Endothelial cell of umbilical vein (primary cell): ENCODE measurements at regions not wholly inside any gene's neighbourhood (a gene's known extent, or its start where the extent isn't known, plus 50 kb on each side); places are given as distances from the start of the nearest gene placed in this dataset.

Source experiments
- BruUV-seq: library from RNA; stranded (reverse); fragments of 400-500 nt; replicated peaks from 2 replicates; lab custom pipeline; 2021; lab: Mats Ljungman, UMichigan
- CTCF ChIA-PET: fragments of 300-600, 350-600 bp; sonication (Branson Sonifier 250); formaldehyde crosslinking; loops from one replicate; lab custom pipeline; 2021; ENCODE audit warnings: antibody characterized with exemption, inconsistent platforms; lab: Charles Lee
- POLR2A ChIA-PET: fragments of 300-600, 350-600 bp; sonication (Branson Sonifier 250); formaldehyde crosslinking; loops from one replicate; lab custom pipeline; 2021; ENCODE audit warnings: antibody characterized with exemption, inconsistent platforms; lab: Charles Lee
- DNase-seq: peaks from one replicate; pipeline ENCODE4 v3.0.0-alpha.2; 2011; ENCODE audit warnings: low read depth, low spot score
- FAIRE-seq: peaks from 2 replicates; lab custom pipeline; 2011; peaks lifted over from hg19 to GRCh38; lab: Jason Lieb, UNC
- H2AFZ ChIP-seq: 2 replicates; pipeline ENCODE4 v1.6.0; 2012; ENCODE audit warnings: low read depth, low read length, control low read depth, inconsistent platforms
- H3K27ac ChIP-seq: 2 replicates; pipeline ENCODE4 v1.5.1; 2011; ENCODE audit warnings: low read depth, mild to moderate bottlenecking, control low read depth, low read length, moderate library complexity; ENCODE audit not compliant: insufficient read depth
- H3K27me3 ChIP-seq, 2 experiments: 2 replicates each; pipeline versions ENCODE4 v1.6.0 to v1.6.1; 2011; ENCODE audit warnings: low read length in 2 of 2, mixed read lengths in 1 of 2; ENCODE audit not compliant: control insufficient read depth in 2 of 2, insufficient read depth in 2 of 2
- H3K36me3 ChIP-seq, 2 experiments: 2 replicates in 1 of 2; 3 replicates in 1 of 2; pipeline ENCODE4 v1.5.1; 2011; ENCODE audit warnings: low read length in 2 of 2, mild to moderate bottlenecking in 1 of 2, moderate library complexity in 1 of 2; ENCODE audit not compliant: control insufficient read depth in 2 of 2, insufficient read depth in 2 of 2; ENCODE audit errors: extremely low read depth in 1 of 2
- H3K4me1 ChIP-seq: 3 replicates; pipeline ENCODE4 v1.5.1; 2011; ENCODE audit warnings: mild to moderate bottlenecking, low read length; ENCODE audit not compliant: control insufficient read depth, insufficient read depth; ENCODE audit errors: extremely low read depth
- H3K4me2 ChIP-seq: 2 replicates; pipeline ENCODE4 v1.6.1; 2011; ENCODE audit warnings: low read length, control low read depth, mixed read lengths; ENCODE audit not compliant: insufficient read depth
- H3K4me3 ChIP-seq, 3 experiments: fragments of 200-600 bp in 1 of 3; sonication (generic), shearing (Covaris generic) in 1 of 3; replicated peaks in 1 of 3; 2 replicates each; pipeline ENCODE4 v1.5.1; 2011 to 2016; ENCODE audit warnings: control low read depth in 3 of 3, low read length in 3 of 3, mild to moderate bottlenecking in 2 of 3, inconsistent platforms in 1 of 3, low read depth in 1 of 3, moderate library complexity in 1 of 3; ENCODE audit not compliant: insufficient read depth in 1 of 3
- H3K79me2 ChIP-seq: 2 replicates; pipeline ENCODE4 v1.6.0; 2012; ENCODE audit warnings: low read length, inconsistent platforms; ENCODE audit not compliant: control insufficient read depth, insufficient read depth
- H3K9ac ChIP-seq: replicated peaks from 2 replicates; pipeline ENCODE3; 2011; ENCODE audit warnings: low read length, control low read depth; ENCODE audit not compliant: insufficient read depth; ENCODE audit errors: extremely low read depth
- H3K9me1 ChIP-seq: replicated peaks from 3 replicates; pipeline ENCODE4 v1.6.0; 2011; ENCODE audit warnings: mild to moderate bottlenecking, low read length; ENCODE audit not compliant: control insufficient read depth, insufficient read depth; ENCODE audit errors: extremely low read depth
- H3K9me3 ChIP-seq: replicated peaks from 2 replicates; pipeline ENCODE4 v1.5.1; 2012; ENCODE audit warnings: low read length, inconsistent platforms; ENCODE audit not compliant: control insufficient read depth, insufficient read depth
- H4K20me1 ChIP-seq: replicated peaks from 2 replicates; pipeline ENCODE3; 2011; ENCODE audit warnings: mild to moderate bottlenecking, low read length; ENCODE audit not compliant: control insufficient read depth, insufficient read depth; ENCODE audit errors: extremely low read depth
- CTCF ChIP-seq, 2 donors: IDR thresholded peaks; 1 replicate in 1 of 2; 2 replicates in 1 of 2; pipeline ENCODE4 v1.5.1; 2011; ENCODE audit warnings: low read length in 2 of 2, mild to moderate bottlenecking in 2 of 2, moderate library complexity in 2 of 2, control low read depth in 1 of 2, inconsistent platforms in 1 of 2, low read depth in 1 of 2; ENCODE audit not compliant: insufficient read depth in 1 of 2; ENCODE audit errors: extremely low read depth in 1 of 2
- EZH2 ChIP-seq: IDR thresholded peaks from 2 replicates; pipeline ENCODE4 v1.6.1; 2012; ENCODE audit warnings: borderline replicate concordance, low read depth, mild to moderate bottlenecking, moderate library complexity, low read length, inconsistent platforms; ENCODE audit not compliant: severe bottlenecking
- FOS ChIP-seq: IDR thresholded peaks from 2 replicates; pipeline ENCODE4 v1.6.1; 2011; ENCODE audit warnings: mild to moderate bottlenecking, low read length, moderate library complexity, borderline replicate concordance; ENCODE audit not compliant: insufficient read depth
- GATA2 ChIP-seq: IDR thresholded peaks from 2 replicates; pipeline ENCODE4 v1.7.0; 2011; ENCODE audit warnings: low read depth, mild to moderate bottlenecking, moderate library complexity, mixed read lengths, low read length; ENCODE audit not compliant: insufficient read length, insufficient read depth
- JUN ChIP-seq: IDR thresholded peaks from 2 replicates; pipeline ENCODE4 v1.6.1; 2011; ENCODE audit warnings: borderline replicate concordance, low read depth; ENCODE audit not compliant: insufficient read length, insufficient read depth
- MAX ChIP-seq: IDR thresholded peaks from 2 replicates; pipeline ENCODE4 v1.6.1; 2011; ENCODE audit not compliant: insufficient read depth, insufficient read length
- MYC ChIP-seq: IDR thresholded peaks from one replicate; pipeline ENCODE4 v1.6.1; 2011; ENCODE audit warnings: mild to moderate bottlenecking, low read depth, low read length
- POLR2A ChIP-seq: IDR thresholded peaks from 2 replicates; pipeline ENCODE4 v1.6.1; 2012; ENCODE audit warnings: low read depth, mild to moderate bottlenecking, control low read depth, low read length
- POLR2AphosphoS5 ChIP-seq: IDR thresholded peaks from 2 replicates; pipeline ENCODE4 v1.6.1; 2012; ENCODE audit warnings: low read depth, mild to moderate bottlenecking, control low read depth, low read length, moderate library complexity; ENCODE audit not compliant: insufficient read depth
- dilution Hi-C: fragments of 300-500 bp; cut with MboI; formaldehyde crosslinking; loops from one replicate; pipeline ENCODE4 v1.15.0; 2019; ENCODE audit warnings: low sequenced_read_pairs; ENCODE audit not compliant: extremely low pct_ligation_motif_present
- intact Hi-C: fragments of 100-400 bp; cut with micrococcal nuclease; formaldehyde crosslinking; loops from one replicate; pipeline ENCODE4 v1.10.0; 2022

DNA sequence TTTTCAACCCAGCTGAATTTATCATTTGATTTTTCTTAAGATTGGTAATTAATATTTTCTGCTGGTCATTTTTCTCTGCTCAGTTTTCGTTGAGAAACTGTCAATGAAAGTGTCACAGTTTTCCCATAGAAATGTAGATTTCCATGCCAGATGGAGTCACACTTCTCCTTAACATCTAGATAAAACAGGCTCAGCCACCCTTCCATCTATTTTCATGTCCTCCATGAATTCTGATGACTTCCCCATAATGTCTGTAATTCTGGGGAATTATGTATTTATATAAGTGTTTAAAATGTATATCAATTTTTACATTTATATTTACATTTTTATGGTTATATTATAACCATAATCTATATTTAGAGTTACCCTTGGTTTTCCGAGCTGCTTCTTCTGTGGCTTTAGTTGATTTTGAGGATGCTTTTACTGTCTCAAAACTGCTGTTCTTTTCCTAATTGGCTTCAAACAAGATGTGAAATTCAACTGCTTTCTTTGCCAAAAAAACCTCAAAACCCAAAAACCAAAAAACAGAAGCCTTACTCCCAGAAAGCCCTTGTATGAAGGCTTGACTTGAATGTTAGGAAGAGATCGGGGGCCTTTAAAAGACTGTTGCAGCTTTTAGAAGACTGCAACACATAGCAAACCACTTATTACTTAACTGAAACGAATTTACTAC is 95.4 kb upstream of the CDCA7L start:
- TF ChIP-seq EZH2 (no peak), MAX (no peak), GATA2 (no peak), JUN (no peak), FOS (no peak), MYC (no peak), POLR2A (no peak), POLR2AphosphoS5 (no peak), CTCF (IDR thresholded peaks at IDR 0.05; ENCODE audit: extremely low read depth in 1 of 2, insufficient read depth in 1 of 2, low read depth in 1 of 2, low read length in 2 of 2) (no peak)
- no peak overlapping the region for H3K27ac ChIP-seq
- no peak overlapping the region for H3K4me2 ChIP-seq
- FAIRE-seq = no peak
- H3K4me1 ChIP-seq = no peaks in the 10 kb centered on the region
- H3K4me3 ChIP-seq = no peak overlapping the region
- no peak overlapping the region for H3K9ac ChIP-seq
- intact Hi-C loops (no loop called here), dilution Hi-C loops (no loop called here)
- DNase-seq = no peak
- ChIA-PET POLR2A (no interaction called here), CTCF (no interaction called here)
- H3K36me3 ChIP-seq = no peaks in the 10 kb centered on the region
- H3K9me1 ChIP-seq = no peaks in the 10 kb centered on the region
- no TSS peak for BruUV-seq
- peaks cover 0 to 2% of the 10 kb centered on the region in 2 experiments for H3K27me3 ChIP-seq
- no peaks in the 10 kb centered on the region for H4K20me1 ChIP-seq
- no peaks in the 10 kb centered on the region for H3K9me3 ChIP-seq
- no peak overlapping the region for H2AFZ ChIP-seq
- no peaks in the 10 kb centered on the region for H3K79me2 ChIP-seq
